ENCODE measurements at regions not wholly inside any gene's neighbourhood (a gene's known extent, or its start where the extent isn't known, plus 50 kb on each side); places are given as distances from the start of the nearest gene placed in this dataset.

- TF ChIP-seq CTCF (IDR thresholded peaks at IDR 0.05) (no peak), REST (IDR thresholded peaks at IDR 0.05; ENCODE audit: insufficient read depth in 1 of 2, low read depth in 2 of 2, low read length in 1 of 2) (no peak), SIN3A (IDR thresholded peaks at IDR 0.05; ENCODE audit: borderline replicate concordance, insufficient read depth, low read depth, low read length) (no peak)
These were observed 167.3 kb upstream of the NDN start for GRCh38 chr15:23854203-23854911.
